Panc1 (cell line): ENCODE measurements at regions not wholly inside any gene's neighbourhood (a gene's known extent, or its start where the extent isn't known, plus 50 kb on each side); places are given as distances from the start of the nearest gene placed in this dataset.

ENCODE experiments used
- ATAC-seq: fragments of 200-7000 bp; cut with Tn5 transposase; 2 replicates; pipeline ENCODE4 v1.9.1; 2020; ENCODE audit warnings: mild to moderate bottlenecking, moderate library complexity
- BruUV-seq: library from RNA; stranded (reverse); fragments of 400-500 nt; replicated peaks from 2 replicates; lab custom pipeline; 2021; lab: Mats Ljungman, UMichigan
- CTCF ChIA-PET: fragments of 300-600 bp; sonication (Branson Sonifier 250); formaldehyde crosslinking; loops from one replicate; lab custom pipeline; 2022; ENCODE audit warnings: antibody characterized with exemption; lab: Charles Lee
- POLR2A ChIA-PET: fragments of 300-600 bp; sonication (Branson Sonifier 250); formaldehyde crosslinking; loops from one replicate; lab custom pipeline; 2022; ENCODE audit warnings: antibody characterized with exemption; lab: Charles Lee
- DNase-seq: peaks from one replicate; pipeline ENCODE4 v3.0.0-alpha.2; 2010; ENCODE audit warnings: low read depth, low spot score
- H3K27ac ChIP-seq: 2 replicates; pipeline ENCODE4 v1.5.1; 2011; ENCODE audit warnings: mild to moderate bottlenecking, low read length, inconsistent platforms
- H3K27me3 ChIP-seq: fragments of 200-500 bp; sonication (Bioruptor generic); 2 replicates; pipeline ENCODE4 v1.6.0; 2014; ENCODE audit warnings: low read length, inconsistent platforms; ENCODE audit not compliant: control insufficient read depth, insufficient read depth
- H3K36me3 ChIP-seq: fragments of 200-500 bp; sonication (Bioruptor generic); 2 replicates; pipeline ENCODE4 v1.5.1; 2014; ENCODE audit warnings: inconsistent platforms, mild to moderate bottlenecking, low read length, moderate library complexity; ENCODE audit not compliant: control insufficient read depth, insufficient read depth
- H3K4me1 ChIP-seq: 2 replicates; pipeline ENCODE4 v1.5.1; 2011; ENCODE audit warnings: inconsistent platforms, mild to moderate bottlenecking, low read length, moderate library complexity; ENCODE audit not compliant: control insufficient read depth, insufficient read depth
- H3K4me3 ChIP-seq, 2 experiments: 2 replicates each; pipeline ENCODE4 v1.5.1; 2011 to 2012; ENCODE audit warnings: low read depth in 2 of 2, low read length in 2 of 2, mild to moderate bottlenecking in 2 of 2, inconsistent platforms in 1 of 2, moderate library complexity in 1 of 2
- H3K9me3 ChIP-seq: fragments of 200-500 bp; sonication (Bioruptor generic); 2 replicates; pipeline ENCODE4 v1.5.1; 2014; ENCODE audit warnings: low read depth, mild to moderate bottlenecking, inconsistent platforms, low read length, moderate library complexity; ENCODE audit not compliant: control insufficient read depth, insufficient read depth
- CTCF ChIP-seq: fragments of 450-650 bp; IDR thresholded peaks from 2 replicates; pipeline ENCODE4 v1.5.1; 2017; ENCODE audit warnings: mild to moderate bottlenecking
- POLR2AphosphoS5 ChIP-seq: IDR thresholded peaks from 2 replicates; pipeline ENCODE4 v1.6.1; 2012; ENCODE audit warnings: mild to moderate bottlenecking, low read depth, low read length, moderate library complexity
- SIN3A ChIP-seq: IDR thresholded peaks from 2 replicates; pipeline ENCODE4 v1.6.1; 2012; ENCODE audit warnings: low read depth, mild to moderate bottlenecking, low read length, moderate library complexity, borderline replicate concordance; ENCODE audit not compliant: insufficient read depth
- TCF7L2 ChIP-seq: IDR thresholded peaks from 2 replicates; pipeline ENCODE4 v1.6.1; 2011; ENCODE audit warnings: mild to moderate bottlenecking, low read depth, low read length, inconsistent platforms
- in situ Hi-C: cut with HindIII; loops from 2 replicates; pipeline ENCODE4 v1.10.0; 2016; ENCODE audit warnings: low sequenced_read_pairs, low pct_unique_long_range_greater_than_20kb
- intact Hi-C: fragments of 100-400 bp; cut with micrococcal nuclease; formaldehyde crosslinking; loops from one replicate; pipeline ENCODE4 v1.10.0; 2022; ENCODE audit not compliant: unreplicated experiment
- TF ChIP-seq, protein P1 (sequence below), 2 experiments: IDR thresholded peaks; 2 replicates each; pipeline ENCODE4 v1.6.1; 2011 to 2012; ENCODE audit warnings: low read depth in 2 of 2, control low read depth in 1 of 2, low read length in 1 of 2, mild to moderate bottlenecking in 1 of 2, moderate library complexity in 1 of 2; ENCODE audit not compliant: insufficient read depth in 1 of 2

DNA sequence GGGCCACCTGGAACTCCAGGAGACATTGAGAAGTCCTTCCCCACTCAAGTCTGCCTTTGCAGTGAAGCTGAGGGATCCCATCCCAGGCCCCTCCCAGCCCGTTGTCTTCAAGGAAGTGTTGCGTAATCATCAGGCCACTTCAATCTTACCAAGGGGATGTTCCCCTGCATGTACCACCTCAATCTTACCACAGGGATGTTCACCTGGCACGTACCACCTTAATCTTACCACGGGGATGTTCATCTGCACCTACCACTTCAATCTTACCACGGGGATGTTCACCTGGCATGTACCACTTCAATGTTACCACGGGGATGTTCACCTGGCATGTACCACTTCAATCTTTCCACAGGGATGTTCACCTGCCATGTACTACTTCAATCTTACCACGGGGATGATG, 108.0 kb upstream of the SYN3 start:
- Histone ChIP-seq H3K4me3 (no peak overlapping the region), H3K9me3 (no peaks in the 10 kb centered on the region), H3K27me3 (no peaks in the 10 kb centered on the region), H3K27ac (no peak overlapping the region), H3K4me1 (no peaks in the 10 kb centered on the region), H3K36me3 (no peaks in the 10 kb centered on the region)
- no TSS peak for BruUV-seq
- in situ Hi-C loops (no loop called here), intact Hi-C loops (no loop called here)
- CTCF ChIA-PET = no interaction called here
- POLR2A ChIA-PET = no interaction called here
- TF ChIP-seq POLR2AphosphoS5 (no peak), TCF7L2 (no peak), SIN3A (no peak), CTCF (no peak)
- TF ChIP-seq, protein P1, sequence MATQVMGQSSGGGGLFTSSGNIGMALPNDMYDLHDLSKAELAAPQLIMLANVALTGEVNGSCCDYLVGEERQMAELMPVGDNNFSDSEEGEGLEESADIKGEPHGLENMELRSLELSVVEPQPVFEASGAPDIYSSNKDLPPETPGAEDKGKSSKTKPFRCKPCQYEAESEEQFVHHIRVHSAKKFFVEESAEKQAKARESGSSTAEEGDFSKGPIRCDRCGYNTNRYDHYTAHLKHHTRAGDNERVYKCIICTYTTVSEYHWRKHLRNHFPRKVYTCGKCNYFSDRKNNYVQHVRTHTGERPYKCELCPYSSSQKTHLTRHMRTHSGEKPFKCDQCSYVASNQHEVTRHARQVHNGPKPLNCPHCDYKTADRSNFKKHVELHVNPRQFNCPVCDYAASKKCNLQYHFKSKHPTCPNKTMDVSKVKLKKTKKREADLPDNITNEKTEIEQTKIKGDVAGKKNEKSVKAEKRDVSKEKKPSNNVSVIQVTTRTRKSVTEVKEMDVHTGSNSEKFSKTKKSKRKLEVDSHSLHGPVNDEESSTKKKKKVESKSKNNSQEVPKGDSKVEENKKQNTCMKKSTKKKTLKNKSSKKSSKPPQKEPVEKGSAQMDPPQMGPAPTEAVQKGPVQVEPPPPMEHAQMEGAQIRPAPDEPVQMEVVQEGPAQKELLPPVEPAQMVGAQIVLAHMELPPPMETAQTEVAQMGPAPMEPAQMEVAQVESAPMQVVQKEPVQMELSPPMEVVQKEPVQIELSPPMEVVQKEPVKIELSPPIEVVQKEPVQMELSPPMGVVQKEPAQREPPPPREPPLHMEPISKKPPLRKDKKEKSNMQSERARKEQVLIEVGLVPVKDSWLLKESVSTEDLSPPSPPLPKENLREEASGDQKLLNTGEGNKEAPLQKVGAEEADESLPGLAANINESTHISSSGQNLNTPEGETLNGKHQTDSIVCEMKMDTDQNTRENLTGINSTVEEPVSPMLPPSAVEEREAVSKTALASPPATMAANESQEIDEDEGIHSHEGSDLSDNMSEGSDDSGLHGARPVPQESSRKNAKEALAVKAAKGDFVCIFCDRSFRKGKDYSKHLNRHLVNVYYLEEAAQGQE (IDR thresholded peaks at IDR 0.05; ENCODE audit: insufficient read depth in 1 of 2, low read depth in 2 of 2, low read length in 1 of 2) = no peak
- DNase-seq (no peak), ATAC-seq (no peak)

GRCh38 chr22:33163815-33164214, 105.6 kb upstream of the SYN3 start:
- no peaks in the 10 kb centered on the region for H3K27me3 ChIP-seq
- ATAC-seq (no peak), DNase-seq (no peak)
- intact Hi-C loops = no loop called here
- ChIA-PET CTCF (no interaction called here), POLR2A (no interaction called here)
- H3K4me3 ChIP-seq = no peak overlapping the region
- H3K36me3 ChIP-seq = no peaks in the 10 kb centered on the region
- in situ Hi-C loops = no loop called here
- no peaks in the 10 kb centered on the region for H3K9me3 ChIP-seq
- TF ChIP-seq SIN3A (no peak), POLR2AphosphoS5 (no peak), TCF7L2 (no peak), CTCF (no peak)
- TF ChIP-seq, protein P1 (IDR thresholded peaks at IDR 0.05; ENCODE audit: insufficient read depth in 1 of 2, low read depth in 2 of 2, low read length in 1 of 2) = no peak
- BruUV-seq = no TSS peak
- H3K27ac ChIP-seq = no peak overlapping the region
- no peaks in the 10 kb centered on the region for H3K4me1 ChIP-seq
